ENCODE measurements at regions not wholly inside any gene's neighbourhood (a gene's known extent, or its start where the extent isn't known, plus 50 kb on each side); places are given as distances from the start of the nearest gene placed in this dataset.

GRCh38 chr2:65918760-65919187 is 486.4 kb upstream of the SPRED2 start:
- peak; percentile 28 for TF ChIP-seq CTCF (IDR thresholded peaks at IDR 0.05; ENCODE audit: poor library complexity, severe bottlenecking)
- ATAC-seq (ENCODE audit: low read depth) (no peak), DNase-seq (ENCODE audit: low spot score) (no peak)
- no peaks in the 10 kb centered on the region for H3K36me3 ChIP-seq (ENCODE audit: low read depth)
- H3K4me3 ChIP-seq (ENCODE audit: severe bottlenecking), result no peak overlapping the region
- H3K4me1 ChIP-seq (ENCODE audit: insufficient read depth, poor library complexity, severe bottlenecking), result no peaks in the 10 kb centered on the region
- H3K9me3 ChIP-seq (ENCODE audit: severe bottlenecking), result no peaks in the 10 kb centered on the region
- no peak overlapping the region for H3K27ac ChIP-seq (ENCODE audit: poor library complexity, severe bottlenecking)
- no peaks in the 10 kb centered on the region for H3K27me3 ChIP-seq (ENCODE audit: insufficient read depth, poor library complexity, severe bottlenecking)

- H3K4me3 ChIP-seq (ENCODE audit: severe bottlenecking), result no peak overlapping the region
- DNase-seq (ENCODE audit: low spot score) (no peak), ATAC-seq (ENCODE audit: low read depth) (no peak)
- no peaks in the 10 kb centered on the region for H3K36me3 ChIP-seq (ENCODE audit: low read depth)
- no peak for TF ChIP-seq CTCF (IDR thresholded peaks at IDR 0.05; ENCODE audit: poor library complexity, severe bottlenecking)
- no peaks in the 10 kb centered on the region for H3K27me3 ChIP-seq (ENCODE audit: insufficient read depth, poor library complexity, severe bottlenecking)
- H3K4me1 ChIP-seq (ENCODE audit: insufficient read depth, poor library complexity, severe bottlenecking), result no peaks in the 10 kb centered on the region
- H3K9me3 ChIP-seq (ENCODE audit: severe bottlenecking), result no peaks in the 10 kb centered on the region
- H3K27ac ChIP-seq (ENCODE audit: poor library complexity, severe bottlenecking), result no peak overlapping the region
These were observed 485.6 kb upstream of the SPRED2 start for GRCh38 chr2:65917986-65918385.

GRCh38 chr2:65916785-65917295 is 484.4 kb upstream of the SPRED2 start:
- no peak overlapping the region for H3K4me3 ChIP-seq (ENCODE audit: severe bottlenecking)
- no peaks in the 10 kb centered on the region for H3K4me1 ChIP-seq (ENCODE audit: insufficient read depth, poor library complexity, severe bottlenecking)
- no peaks in the 10 kb centered on the region for H3K9me3 ChIP-seq (ENCODE audit: severe bottlenecking)
- no peaks in the 10 kb centered on the region for H3K36me3 ChIP-seq (ENCODE audit: low read depth)
- no peaks in the 10 kb centered on the region for H3K27me3 ChIP-seq (ENCODE audit: insufficient read depth, poor library complexity, severe bottlenecking)
- no peak overlapping the region for H3K27ac ChIP-seq (ENCODE audit: poor library complexity, severe bottlenecking)
- DNase-seq (ENCODE audit: low spot score) (no peak), ATAC-seq (ENCODE audit: low read depth) (no peak)
- TF ChIP-seq CTCF (IDR thresholded peaks at IDR 0.05; ENCODE audit: poor library complexity, severe bottlenecking), result no peak

- Histone ChIP-seq H3K9me3 (ENCODE audit: severe bottlenecking) (no peaks in the 10 kb centered on the region), H3K4me1 (ENCODE audit: insufficient read depth, poor library complexity, severe bottlenecking) (no peaks in the 10 kb centered on the region), H3K4me3 (ENCODE audit: severe bottlenecking) (no peak overlapping the region), H3K36me3 (ENCODE audit: low read depth) (no peaks in the 10 kb centered on the region), H3K27ac (ENCODE audit: poor library complexity, severe bottlenecking) (no peak overlapping the region), H3K27me3 (ENCODE audit: insufficient read depth, poor library complexity, severe bottlenecking) (no peaks in the 10 kb centered on the region)
- no peak for ATAC-seq (ENCODE audit: low read depth)
- no peak for DNase-seq (ENCODE audit: low spot score)
- no peak for TF ChIP-seq CTCF (IDR thresholded peaks at IDR 0.05; ENCODE audit: poor library complexity, severe bottlenecking)
These were observed 483.8 kb upstream of the SPRED2 start for GRCh38 chr2:65916177-65916576.

GRCh38 chr2:65915273-65915672 is 482.9 kb upstream of the SPRED2 start:
- Histone ChIP-seq H3K27ac (ENCODE audit: poor library complexity, severe bottlenecking) (no peak overlapping the region), H3K4me1 (ENCODE audit: insufficient read depth, poor library complexity, severe bottlenecking) (no peaks in the 10 kb centered on the region), H3K4me3 (ENCODE audit: severe bottlenecking) (no peak overlapping the region), H3K27me3 (ENCODE audit: insufficient read depth, poor library complexity, severe bottlenecking) (no peaks in the 10 kb centered on the region), H3K36me3 (ENCODE audit: low read depth) (no peaks in the 10 kb centered on the region), H3K9me3 (ENCODE audit: severe bottlenecking) (no peaks in the 10 kb centered on the region)
- ATAC-seq (ENCODE audit: low read depth) (no peak), DNase-seq (ENCODE audit: low spot score) (no peak)
- no peak for TF ChIP-seq CTCF (IDR thresholded peaks at IDR 0.05; ENCODE audit: poor library complexity, severe bottlenecking)

All from RWPE2 (cell line).